B cell (primary cell): ENCODE measurements at regions not wholly inside any gene's neighbourhood (a gene's known extent, or its start where the extent isn't known, plus 50 kb on each side); places are given as distances from the start of the nearest gene placed in this dataset.

ENCODE experiments used
- CTCF ChIP-seq: fragments of 200-600 bp; IDR thresholded peaks from one replicate; pipeline ENCODE4 v1.8.0; 2022; ENCODE audit warnings: antibody characterized with exemption, mild to moderate bottlenecking
- EZH2 ChIP-seq: IDR thresholded peaks from 2 replicates; pipeline ENCODE4 v1.6.1; 2012; ENCODE audit warnings: borderline replicate concordance, low read depth, mild to moderate bottlenecking, moderate library complexity, low read length; ENCODE audit not compliant: insufficient read depth, poor library complexity, severe bottlenecking

DNA sequence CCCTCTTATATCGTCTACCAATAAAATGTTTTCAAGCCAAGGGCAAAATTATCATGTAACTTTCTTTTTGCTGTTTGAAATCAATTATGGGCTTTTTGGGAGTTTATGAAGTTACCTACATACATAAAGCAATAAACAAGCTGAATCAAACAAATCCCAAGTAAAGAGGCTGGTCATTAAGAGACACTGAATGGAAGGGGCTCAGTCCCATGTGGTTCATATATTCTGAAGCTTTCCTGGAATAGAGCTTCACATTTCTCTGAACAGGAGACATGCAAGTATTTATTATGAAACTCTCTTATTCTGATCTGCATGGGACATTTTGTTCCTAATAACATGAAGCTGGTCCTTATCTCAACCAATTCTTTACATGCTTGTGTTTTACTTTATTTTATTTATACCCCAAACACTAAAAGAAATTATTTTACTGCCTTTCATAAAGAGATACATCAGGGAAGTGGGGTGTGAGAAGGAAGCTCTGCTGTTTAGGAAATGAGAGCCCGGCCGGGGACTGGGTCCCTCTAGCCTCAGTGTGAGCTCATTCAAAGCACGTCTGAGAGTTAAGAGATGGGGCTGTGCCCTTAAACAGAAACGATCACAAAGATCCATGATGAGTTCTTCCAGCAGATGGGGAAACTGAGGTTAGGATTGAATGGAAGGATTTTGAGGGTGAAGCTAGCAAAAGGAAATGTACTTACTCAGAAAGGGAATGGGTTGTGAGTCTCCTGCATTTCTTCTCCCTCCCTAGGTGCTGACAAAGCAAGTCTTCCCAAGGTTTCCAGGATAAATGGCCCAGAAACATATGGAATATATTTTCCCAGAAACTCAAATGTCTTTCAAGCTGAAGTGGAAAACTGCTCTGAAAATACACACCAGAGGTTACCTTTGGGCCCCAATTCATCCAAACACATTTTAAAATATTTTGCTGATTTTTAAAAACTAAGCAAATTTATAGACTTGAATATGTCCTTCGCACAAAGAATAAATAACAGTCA, 93.1 kb upstream of the LNX1 start:
- TF ChIP-seq CTCF (no peak), EZH2 (no peak)
